ENCODE measurements at regions not wholly inside any gene's neighbourhood (a gene's known extent, or its start where the extent isn't known, plus 50 kb on each side); places are given as distances from the start of the nearest gene placed in this dataset.

DNA sequence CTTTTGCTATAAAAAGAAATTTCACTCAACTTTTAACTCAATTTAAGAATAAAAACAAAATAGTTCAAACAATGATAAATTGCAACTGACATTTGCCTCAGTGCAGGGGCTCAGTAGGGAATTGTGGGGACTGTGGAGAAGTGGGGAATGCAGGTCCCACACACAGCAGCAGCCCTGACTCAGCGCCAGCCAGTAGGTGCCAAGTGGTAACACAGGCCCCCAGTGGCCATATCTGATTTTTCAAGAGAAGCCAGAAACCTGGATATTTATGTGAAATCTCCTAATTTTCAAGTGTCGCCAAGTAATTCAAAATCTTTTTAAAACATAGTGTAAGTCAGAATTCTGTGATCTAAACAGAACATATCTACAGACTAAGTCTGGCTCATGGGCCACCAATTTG is 186.3 kb downstream of the EN1 start:
- no peak for DNase-seq (ENCODE audit: low spot score)
- H3K9me3 Mint-ChIP-seq = no peaks in the 10 kb centered on the region
- no peaks in the 10 kb centered on the region; the same call in 1 of the 2 replicates for H3K27me3 Mint-ChIP-seq (ENCODE audit: low read depth)
- ChIA-PET POLR2A (no interaction called here), CTCF (interaction anchor here (1.2 kb wide), 1 partner anchor 194 kb away, joined by 3 read pairs; no protein-coding TSS in a partner anchor)
- no peak overlapping the region for H3K27ac Mint-ChIP-seq
- TF ChIP-seq ZNF416 (CRISPR knock-in tag; IDR thresholded peaks at IDR 0.05) (no peak), JUN (CRISPR knock-in tag; IDR thresholded peaks at IDR 0.05) (no peak), FOXK1 (CRISPR knock-in tag; IDR thresholded peaks at IDR 0.05) (no peak), CBFB (CRISPR knock-in tag; IDR thresholded peaks at IDR 0.05; ENCODE audit: low read depth) (no peak), NR3C1 (CRISPR knock-in tag; conservative IDR thresholded peaks at IDR 0.05; ENCODE audit: low read depth) (no peak), ETV6 (CRISPR knock-in tag; IDR thresholded peaks at IDR 0.05) (no peak), CREM (CRISPR knock-in tag; IDR thresholded peaks at IDR 0.05) (no peak), ZNF219 (CRISPR knock-in tag; IDR thresholded peaks at IDR 0.05; ENCODE audit: borderline replicate concordance) (no peak), PRRX2 (CRISPR knock-in tag; IDR thresholded peaks at IDR 0.05) (no peak), HMGA2 (CRISPR knock-in tag; IDR thresholded peaks at IDR 0.05) (no peak)
- TF ChIP-seq, protein P1, sequence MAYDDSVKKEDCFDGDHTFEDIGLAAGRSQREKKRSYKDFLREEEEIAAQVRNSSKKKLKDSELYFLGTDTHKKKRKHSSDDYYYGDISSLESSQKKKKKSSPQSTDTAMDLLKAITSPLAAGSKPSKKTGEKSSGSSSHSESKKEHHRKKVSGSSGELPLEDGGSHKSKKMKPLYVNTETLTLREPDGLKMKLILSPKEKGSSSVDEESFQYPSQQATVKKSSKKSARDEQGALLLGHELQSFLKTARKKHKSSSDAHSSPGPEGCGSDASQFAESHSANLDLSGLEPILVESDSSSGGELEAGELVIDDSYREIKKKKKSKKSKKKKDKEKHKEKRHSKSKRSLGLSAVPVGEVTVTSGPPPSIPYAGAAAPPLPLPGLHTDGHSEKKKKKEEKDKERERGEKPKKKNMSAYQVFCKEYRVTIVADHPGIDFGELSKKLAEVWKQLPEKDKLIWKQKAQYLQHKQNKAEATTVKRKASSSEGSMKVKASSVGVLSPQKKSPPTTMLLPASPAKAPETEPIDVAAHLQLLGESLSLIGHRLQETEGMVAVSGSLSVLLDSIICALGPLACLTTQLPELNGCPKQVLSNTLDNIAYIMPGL (CRISPR knock-in tag; IDR thresholded peaks at IDR 0.05) = no peak
- TF ChIP-seq, protein P2, sequence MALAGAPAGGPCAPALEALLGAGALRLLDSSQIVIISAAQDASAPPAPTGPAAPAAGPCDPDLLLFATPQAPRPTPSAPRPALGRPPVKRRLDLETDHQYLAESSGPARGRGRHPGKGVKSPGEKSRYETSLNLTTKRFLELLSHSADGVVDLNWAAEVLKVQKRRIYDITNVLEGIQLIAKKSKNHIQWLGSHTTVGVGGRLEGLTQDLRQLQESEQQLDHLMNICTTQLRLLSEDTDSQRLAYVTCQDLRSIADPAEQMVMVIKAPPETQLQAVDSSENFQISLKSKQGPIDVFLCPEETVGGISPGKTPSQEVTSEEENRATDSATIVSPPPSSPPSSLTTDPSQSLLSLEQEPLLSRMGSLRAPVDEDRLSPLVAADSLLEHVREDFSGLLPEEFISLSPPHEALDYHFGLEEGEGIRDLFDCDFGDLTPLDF (CRISPR knock-in tag; IDR thresholded peaks at IDR 0.05) = no peak
- TF ChIP-seq, protein P3, sequence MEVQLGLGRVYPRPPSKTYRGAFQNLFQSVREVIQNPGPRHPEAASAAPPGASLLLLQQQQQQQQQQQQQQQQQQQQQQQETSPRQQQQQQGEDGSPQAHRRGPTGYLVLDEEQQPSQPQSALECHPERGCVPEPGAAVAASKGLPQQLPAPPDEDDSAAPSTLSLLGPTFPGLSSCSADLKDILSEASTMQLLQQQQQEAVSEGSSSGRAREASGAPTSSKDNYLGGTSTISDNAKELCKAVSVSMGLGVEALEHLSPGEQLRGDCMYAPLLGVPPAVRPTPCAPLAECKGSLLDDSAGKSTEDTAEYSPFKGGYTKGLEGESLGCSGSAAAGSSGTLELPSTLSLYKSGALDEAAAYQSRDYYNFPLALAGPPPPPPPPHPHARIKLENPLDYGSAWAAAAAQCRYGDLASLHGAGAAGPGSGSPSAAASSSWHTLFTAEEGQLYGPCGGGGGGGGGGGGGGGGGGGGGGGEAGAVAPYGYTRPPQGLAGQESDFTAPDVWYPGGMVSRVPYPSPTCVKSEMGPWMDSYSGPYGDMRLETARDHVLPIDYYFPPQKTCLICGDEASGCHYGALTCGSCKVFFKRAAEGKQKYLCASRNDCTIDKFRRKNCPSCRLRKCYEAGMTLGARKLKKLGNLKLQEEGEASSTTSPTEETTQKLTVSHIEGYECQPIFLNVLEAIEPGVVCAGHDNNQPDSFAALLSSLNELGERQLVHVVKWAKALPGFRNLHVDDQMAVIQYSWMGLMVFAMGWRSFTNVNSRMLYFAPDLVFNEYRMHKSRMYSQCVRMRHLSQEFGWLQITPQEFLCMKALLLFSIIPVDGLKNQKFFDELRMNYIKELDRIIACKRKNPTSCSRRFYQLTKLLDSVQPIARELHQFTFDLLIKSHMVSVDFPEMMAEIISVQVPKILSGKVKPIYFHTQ (CRISPR knock-in tag; IDR thresholded peaks at IDR 0.05) = no peak
- TF ChIP-seq, protein P4, sequence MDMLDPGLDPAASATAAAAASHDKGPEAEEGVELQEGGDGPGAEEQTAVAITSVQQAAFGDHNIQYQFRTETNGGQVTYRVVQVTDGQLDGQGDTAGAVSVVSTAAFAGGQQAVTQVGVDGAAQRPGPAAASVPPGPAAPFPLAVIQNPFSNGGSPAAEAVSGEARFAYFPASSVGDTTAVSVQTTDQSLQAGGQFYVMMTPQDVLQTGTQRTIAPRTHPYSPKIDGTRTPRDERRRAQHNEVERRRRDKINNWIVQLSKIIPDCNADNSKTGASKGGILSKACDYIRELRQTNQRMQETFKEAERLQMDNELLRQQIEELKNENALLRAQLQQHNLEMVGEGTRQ (CRISPR knock-in tag; IDR thresholded peaks at IDR 0.05) = no peak
- TF ChIP-seq, protein P5, sequence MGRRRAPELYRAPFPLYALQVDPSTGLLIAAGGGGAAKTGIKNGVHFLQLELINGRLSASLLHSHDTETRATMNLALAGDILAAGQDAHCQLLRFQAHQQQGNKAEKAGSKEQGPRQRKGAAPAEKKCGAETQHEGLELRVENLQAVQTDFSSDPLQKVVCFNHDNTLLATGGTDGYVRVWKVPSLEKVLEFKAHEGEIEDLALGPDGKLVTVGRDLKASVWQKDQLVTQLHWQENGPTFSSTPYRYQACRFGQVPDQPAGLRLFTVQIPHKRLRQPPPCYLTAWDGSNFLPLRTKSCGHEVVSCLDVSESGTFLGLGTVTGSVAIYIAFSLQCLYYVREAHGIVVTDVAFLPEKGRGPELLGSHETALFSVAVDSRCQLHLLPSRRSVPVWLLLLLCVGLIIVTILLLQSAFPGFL (CRISPR knock-in tag; IDR thresholded peaks at IDR 0.05; ENCODE audit: borderline replicate concordance) = no peak
- TF ChIP-seq, protein P6, sequence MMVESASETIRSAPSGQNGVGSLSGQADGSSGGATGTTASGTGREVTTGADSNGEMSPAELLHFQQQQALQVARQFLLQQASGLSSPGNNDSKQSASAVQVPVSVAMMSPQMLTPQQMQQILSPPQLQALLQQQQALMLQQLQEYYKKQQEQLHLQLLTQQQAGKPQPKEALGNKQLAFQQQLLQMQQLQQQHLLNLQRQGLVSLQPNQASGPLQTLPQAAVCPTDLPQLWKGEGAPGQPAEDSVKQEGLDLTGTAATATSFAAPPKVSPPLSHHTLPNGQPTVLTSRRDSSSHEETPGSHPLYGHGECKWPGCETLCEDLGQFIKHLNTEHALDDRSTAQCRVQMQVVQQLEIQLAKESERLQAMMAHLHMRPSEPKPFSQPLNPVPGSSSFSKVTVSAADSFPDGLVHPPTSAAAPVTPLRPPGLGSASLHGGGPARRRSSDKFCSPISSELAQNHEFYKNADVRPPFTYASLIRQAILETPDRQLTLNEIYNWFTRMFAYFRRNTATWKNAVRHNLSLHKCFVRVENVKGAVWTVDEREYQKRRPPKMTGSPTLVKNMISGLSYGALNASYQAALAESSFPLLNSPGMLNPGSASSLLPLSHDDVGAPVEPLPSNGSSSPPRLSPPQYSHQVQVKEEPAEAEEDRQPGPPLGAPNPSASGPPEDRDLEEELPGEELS (CRISPR knock-in tag; IDR thresholded peaks at IDR 0.05) = no peak
- TF ChIP-seq, protein P7, sequence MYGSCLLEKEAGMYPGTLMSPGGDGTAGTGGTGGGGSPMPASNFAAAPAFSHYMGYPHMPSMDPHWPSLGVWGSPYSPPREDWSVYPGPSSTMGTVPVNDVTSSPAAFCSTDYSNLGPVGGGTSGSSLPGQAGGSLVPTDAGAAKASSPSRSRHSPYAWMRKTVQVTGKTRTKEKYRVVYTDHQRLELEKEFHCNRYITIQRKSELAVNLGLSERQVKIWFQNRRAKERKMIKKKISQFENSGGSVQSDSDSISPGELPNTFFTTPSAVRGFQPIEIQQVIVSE (CRISPR knock-in tag; IDR thresholded peaks at IDR 0.05; ENCODE audit: borderline replicate concordance) = no peak
- TF ChIP-seq, protein P8, sequence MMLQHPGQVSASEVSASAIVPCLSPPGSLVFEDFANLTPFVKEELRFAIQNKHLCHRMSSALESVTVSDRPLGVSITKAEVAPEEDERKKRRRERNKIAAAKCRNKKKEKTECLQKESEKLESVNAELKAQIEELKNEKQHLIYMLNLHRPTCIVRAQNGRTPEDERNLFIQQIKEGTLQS (CRISPR knock-in tag; conservative IDR thresholded peaks at IDR 0.05) = no peak
- TF ChIP-seq, protein P9, sequence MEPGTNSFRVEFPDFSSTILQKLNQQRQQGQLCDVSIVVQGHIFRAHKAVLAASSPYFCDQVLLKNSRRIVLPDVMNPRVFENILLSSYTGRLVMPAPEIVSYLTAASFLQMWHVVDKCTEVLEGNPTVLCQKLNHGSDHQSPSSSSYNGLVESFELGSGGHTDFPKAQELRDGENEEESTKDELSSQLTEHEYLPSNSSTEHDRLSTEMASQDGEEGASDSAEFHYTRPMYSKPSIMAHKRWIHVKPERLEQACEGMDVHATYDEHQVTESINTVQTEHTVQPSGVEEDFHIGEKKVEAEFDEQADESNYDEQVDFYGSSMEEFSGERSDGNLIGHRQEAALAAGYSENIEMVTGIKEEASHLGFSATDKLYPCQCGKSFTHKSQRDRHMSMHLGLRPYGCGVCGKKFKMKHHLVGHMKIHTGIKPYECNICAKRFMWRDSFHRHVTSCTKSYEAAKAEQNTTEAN (CRISPR knock-in tag; IDR thresholded peaks at IDR 0.05) = no peak
- no peak overlapping the region for H3K4me3 Mint-ChIP-seq
- H3K4me1 Mint-ChIP-seq = peaks cover 8% of the 10 kb centered on the region
- ATAC-seq = peak; percentile 68
- no peaks in the 10 kb centered on the region for H3K36me3 Mint-ChIP-seq

All from WTC11 (cell line).